Endothelial cell of umbilical vein (primary cell): ENCODE measurements at regions not wholly inside any gene's neighbourhood (a gene's known extent, or its start where the extent isn't known, plus 50 kb on each side); places are given as distances from the start of the nearest gene placed in this dataset.

Experiments used
- BruUV-seq: library from RNA; stranded (reverse); fragments of 400-500 nt; replicated peaks from 2 replicates; lab custom pipeline; 2021; lab: Mats Ljungman, UMichigan
- CTCF ChIA-PET: fragments of 300-600, 350-600 bp; sonication (Branson Sonifier 250); formaldehyde crosslinking; loops from one replicate; lab custom pipeline; 2021; ENCODE audit warnings: antibody characterized with exemption, inconsistent platforms; lab: Charles Lee
- POLR2A ChIA-PET: fragments of 300-600, 350-600 bp; sonication (Branson Sonifier 250); formaldehyde crosslinking; loops from one replicate; lab custom pipeline; 2021; ENCODE audit warnings: antibody characterized with exemption, inconsistent platforms; lab: Charles Lee
- DNase-seq: peaks from one replicate; pipeline ENCODE4 v3.0.0-alpha.2; 2011; ENCODE audit warnings: low read depth, low spot score
- FAIRE-seq: peaks from 2 replicates; lab custom pipeline; 2011; peaks lifted over from hg19 to GRCh38; lab: Jason Lieb, UNC
- H2AFZ ChIP-seq: 2 replicates; pipeline ENCODE4 v1.6.0; 2012; ENCODE audit warnings: low read depth, low read length, control low read depth, inconsistent platforms
- H3K27ac ChIP-seq: 2 replicates; pipeline ENCODE4 v1.5.1; 2011; ENCODE audit warnings: low read depth, mild to moderate bottlenecking, control low read depth, low read length, moderate library complexity; ENCODE audit not compliant: insufficient read depth
- H3K27me3 ChIP-seq, 2 experiments: 2 replicates each; pipeline versions ENCODE4 v1.6.0 to v1.6.1; 2011; ENCODE audit warnings: low read length in 2 of 2, mixed read lengths in 1 of 2; ENCODE audit not compliant: control insufficient read depth in 2 of 2, insufficient read depth in 2 of 2
- H3K36me3 ChIP-seq, 2 experiments: 2 replicates in 1 of 2; 3 replicates in 1 of 2; pipeline ENCODE4 v1.5.1; 2011; ENCODE audit warnings: low read length in 2 of 2, mild to moderate bottlenecking in 1 of 2, moderate library complexity in 1 of 2; ENCODE audit not compliant: control insufficient read depth in 2 of 2, insufficient read depth in 2 of 2; ENCODE audit errors: extremely low read depth in 1 of 2
- H3K4me1 ChIP-seq: 3 replicates; pipeline ENCODE4 v1.5.1; 2011; ENCODE audit warnings: mild to moderate bottlenecking, low read length; ENCODE audit not compliant: control insufficient read depth, insufficient read depth; ENCODE audit errors: extremely low read depth
- H3K4me2 ChIP-seq: 2 replicates; pipeline ENCODE4 v1.6.1; 2011; ENCODE audit warnings: low read length, control low read depth, mixed read lengths; ENCODE audit not compliant: insufficient read depth
- H3K4me3 ChIP-seq, 3 experiments: fragments of 200-600 bp in 1 of 3; sonication (generic), shearing (Covaris generic) in 1 of 3; replicated peaks in 1 of 3; 2 replicates each; pipeline ENCODE4 v1.5.1; 2011 to 2016; ENCODE audit warnings: control low read depth in 3 of 3, low read length in 3 of 3, mild to moderate bottlenecking in 2 of 3, inconsistent platforms in 1 of 3, low read depth in 1 of 3, moderate library complexity in 1 of 3; ENCODE audit not compliant: insufficient read depth in 1 of 3
- H3K79me2 ChIP-seq: 2 replicates; pipeline ENCODE4 v1.6.0; 2012; ENCODE audit warnings: low read length, inconsistent platforms; ENCODE audit not compliant: control insufficient read depth, insufficient read depth
- H3K9ac ChIP-seq: replicated peaks from 2 replicates; pipeline ENCODE3; 2011; ENCODE audit warnings: low read length, control low read depth; ENCODE audit not compliant: insufficient read depth; ENCODE audit errors: extremely low read depth
- H3K9me1 ChIP-seq: replicated peaks from 3 replicates; pipeline ENCODE4 v1.6.0; 2011; ENCODE audit warnings: mild to moderate bottlenecking, low read length; ENCODE audit not compliant: control insufficient read depth, insufficient read depth; ENCODE audit errors: extremely low read depth
- H3K9me3 ChIP-seq: replicated peaks from 2 replicates; pipeline ENCODE4 v1.5.1; 2012; ENCODE audit warnings: low read length, inconsistent platforms; ENCODE audit not compliant: control insufficient read depth, insufficient read depth
- H4K20me1 ChIP-seq: replicated peaks from 2 replicates; pipeline ENCODE3; 2011; ENCODE audit warnings: mild to moderate bottlenecking, low read length; ENCODE audit not compliant: control insufficient read depth, insufficient read depth; ENCODE audit errors: extremely low read depth
- CTCF ChIP-seq, 2 donors: IDR thresholded peaks; 1 replicate in 1 of 2; 2 replicates in 1 of 2; pipeline ENCODE4 v1.5.1; 2011; ENCODE audit warnings: low read length in 2 of 2, mild to moderate bottlenecking in 2 of 2, moderate library complexity in 2 of 2, control low read depth in 1 of 2, inconsistent platforms in 1 of 2, low read depth in 1 of 2; ENCODE audit not compliant: insufficient read depth in 1 of 2; ENCODE audit errors: extremely low read depth in 1 of 2
- EZH2 ChIP-seq: IDR thresholded peaks from 2 replicates; pipeline ENCODE4 v1.6.1; 2012; ENCODE audit warnings: borderline replicate concordance, low read depth, mild to moderate bottlenecking, moderate library complexity, low read length, inconsistent platforms; ENCODE audit not compliant: severe bottlenecking
- FOS ChIP-seq: IDR thresholded peaks from 2 replicates; pipeline ENCODE4 v1.6.1; 2011; ENCODE audit warnings: mild to moderate bottlenecking, low read length, moderate library complexity, borderline replicate concordance; ENCODE audit not compliant: insufficient read depth
- GATA2 ChIP-seq: IDR thresholded peaks from 2 replicates; pipeline ENCODE4 v1.7.0; 2011; ENCODE audit warnings: low read depth, mild to moderate bottlenecking, moderate library complexity, mixed read lengths, low read length; ENCODE audit not compliant: insufficient read length, insufficient read depth
- JUN ChIP-seq: IDR thresholded peaks from 2 replicates; pipeline ENCODE4 v1.6.1; 2011; ENCODE audit warnings: borderline replicate concordance, low read depth; ENCODE audit not compliant: insufficient read length, insufficient read depth
- MAX ChIP-seq: IDR thresholded peaks from 2 replicates; pipeline ENCODE4 v1.6.1; 2011; ENCODE audit not compliant: insufficient read depth, insufficient read length
- MYC ChIP-seq: IDR thresholded peaks from one replicate; pipeline ENCODE4 v1.6.1; 2011; ENCODE audit warnings: mild to moderate bottlenecking, low read depth, low read length
- POLR2A ChIP-seq: IDR thresholded peaks from 2 replicates; pipeline ENCODE4 v1.6.1; 2012; ENCODE audit warnings: low read depth, mild to moderate bottlenecking, control low read depth, low read length
- POLR2AphosphoS5 ChIP-seq: IDR thresholded peaks from 2 replicates; pipeline ENCODE4 v1.6.1; 2012; ENCODE audit warnings: low read depth, mild to moderate bottlenecking, control low read depth, low read length, moderate library complexity; ENCODE audit not compliant: insufficient read depth
- dilution Hi-C: fragments of 300-500 bp; cut with MboI; formaldehyde crosslinking; loops from one replicate; pipeline ENCODE4 v1.15.0; 2019; ENCODE audit warnings: low sequenced_read_pairs; ENCODE audit not compliant: extremely low pct_ligation_motif_present
- intact Hi-C: fragments of 100-400 bp; cut with micrococcal nuclease; formaldehyde crosslinking; loops from one replicate; pipeline ENCODE4 v1.10.0; 2022

GRCh38 chr16:85421338-85422195 is 191.6 kb upstream of the GSE1 start:
- BruUV-seq: no TSS peak
- intact Hi-C loops (loop anchor here (5.0 kb wide), 1 partner anchor 304 kb away; no protein-coding TSS in a partner anchor), dilution Hi-C loops (no loop called here)
- POLR2A ChIA-PET: no interaction called here
- Histone ChIP-seq H3K4me3 (no peak overlapping the region), H3K9ac (no peak overlapping the region), H3K9me3 (no peaks in the 10 kb centered on the region), H3K36me3 (no peaks in the 10 kb centered on the region), H3K27ac (no peak overlapping the region), H3K27me3 (no peaks in the 10 kb centered on the region), H4K20me1 (no peaks in the 10 kb centered on the region), H3K9me1 (no peaks in the 10 kb centered on the region), H3K79me2 (no peaks in the 10 kb centered on the region), H2AFZ (no peak overlapping the region), H3K4me2 (no peak overlapping the region), H3K4me1 (no peaks in the 10 kb centered on the region)
- TF ChIP-seq MAX: no peak
- no peak for TF ChIP-seq POLR2A
- TF ChIP-seq POLR2AphosphoS5: no peak
- TF ChIP-seq JUN: no peak
- no peak for TF ChIP-seq GATA2
- no peak for TF ChIP-seq MYC
- CTCF ChIA-PET: interaction anchor here (0.6 to 4.6 kb wide), 22 partner anchors 10 to 306 kb away, joined by 3 to 39 read pairs (median 5); partner anchors contain the start of gene GSE1
- DNase-seq: no peak
- no peak for FAIRE-seq

GRCh38 chr16:85422196-85422631 is 190.9 kb upstream of the GSE1 start:
- Histone ChIP-seq H3K9ac (no peak overlapping the region), H3K9me3 (no peaks in the 10 kb centered on the region), H3K4me1 (no peaks in the 10 kb centered on the region), H3K4me3 (no peak overlapping the region), H2AFZ (no peak overlapping the region), H3K9me1 (no peaks in the 10 kb centered on the region), H3K27me3 (no peaks in the 10 kb centered on the region), H4K20me1 (no peaks in the 10 kb centered on the region), H3K4me2 (no peak overlapping the region), H3K27ac (no peak overlapping the region), H3K36me3 (no peaks in the 10 kb centered on the region), H3K79me2 (no peaks in the 10 kb centered on the region)
- DNase-seq (no peak), FAIRE-seq (no peak)
- POLR2A ChIA-PET: no interaction called here
- CTCF ChIA-PET: interaction anchor here (0.7 to 4.6 kb wide), 7 partner anchors 9 to 307 kb away, joined by 3 to 39 read pairs (median 11); no protein-coding TSS in a partner anchor
- no TSS peak for BruUV-seq
- intact Hi-C loops (loop anchor here (5.0 kb wide), 1 partner anchor 305 kb away; no protein-coding TSS in a partner anchor), dilution Hi-C loops (no loop called here)
- TF ChIP-seq FOS (no peak), CTCF (IDR thresholded peaks at IDR 0.05; ENCODE audit: extremely low read depth in 1 of 2, insufficient read depth in 1 of 2, low read depth in 1 of 2, low read length in 2 of 2) (no peak), POLR2A (no peak), EZH2 (no peak), MYC (no peak), JUN (no peak), GATA2 (no peak), POLR2AphosphoS5 (no peak), MAX (no peak)
